KOPT-K1 (cell line): ENCODE measurements at regions not wholly inside any gene's neighbourhood (a gene's known extent, or its start where the extent isn't known, plus 50 kb on each side); places are given as distances from the start of the nearest gene placed in this dataset.

Experiments
- H3K27ac ChIP-seq: fragments of 200-600 bp; sonication (generic); 2 replicates; pipeline ENCODE4 v1.5.1; 2016; ENCODE audit warnings: antibody characterized with exemption, mild to moderate bottlenecking, low read depth, low read length; ENCODE audit not compliant: poor library complexity, severe bottlenecking
- H3K36me3 ChIP-seq: fragments of 200-600 bp; sonication (generic); 2 replicates; pipeline ENCODE4 v1.5.1; 2017; ENCODE audit warnings: antibody characterized with exemption, mild to moderate bottlenecking, low read length, moderate library complexity; ENCODE audit not compliant: insufficient read depth
- H3K9me3 ChIP-seq: fragments of 200-600 bp; sonication (generic); 2 replicates; pipeline ENCODE4 v1.5.1; 2017; ENCODE audit warnings: antibody characterized with exemption, low read length, mild to moderate bottlenecking; ENCODE audit not compliant: insufficient read depth, poor library complexity, severe bottlenecking

- Histone ChIP-seq H3K9me3 (no peaks in the 10 kb centered on the region), H3K27ac (no peak overlapping the region), H3K36me3 (no peaks in the 10 kb centered on the region)
These were observed 210.6 kb upstream of the SOX4 start for GRCh38 chr6:21382821-21383449.

GRCh38 chr6:21383450-21384085 lies 210.0 kb upstream of the SOX4 start:
- no peaks in the 10 kb centered on the region for H3K9me3 ChIP-seq
- no peaks in the 10 kb centered on the region for H3K36me3 ChIP-seq
- no peak overlapping the region for H3K27ac ChIP-seq

GRCh38 chr6:21384216-21384615 lies 209.3 kb upstream of the SOX4 start:
- Histone ChIP-seq H3K36me3 (no peaks in the 10 kb centered on the region), H3K27ac (no peak overlapping the region), H3K9me3 (no peaks in the 10 kb centered on the region)

GRCh38 chr6:21386744-21387143 lies 206.8 kb upstream of the SOX4 start:
- Histone ChIP-seq H3K36me3 (no peaks in the 10 kb centered on the region), H3K9me3 (no peaks in the 10 kb centered on the region), H3K27ac (no peak overlapping the region)

- Histone ChIP-seq H3K9me3 (no peaks in the 10 kb centered on the region), H3K36me3 (no peaks in the 10 kb centered on the region), H3K27ac (no peak overlapping the region)
These were observed 202.9 kb upstream of the SOX4 start for GRCh38 chr6:21390532-21391213.

- Histone ChIP-seq H3K9me3 (no peaks in the 10 kb centered on the region), H3K36me3 (no peaks in the 10 kb centered on the region), H3K27ac (no peak overlapping the region)
These were observed 201.4 kb upstream of the SOX4 start for GRCh38 chr6:21392177-21392576.

- no peak overlapping the region for H3K27ac ChIP-seq
- no peaks in the 10 kb centered on the region for H3K36me3 ChIP-seq
- no peaks in the 10 kb centered on the region for H3K9me3 ChIP-seq
These were observed 199.9 kb upstream of the SOX4 start for GRCh38 chr6:21393441-21394165.

- H3K27ac ChIP-seq: no peak overlapping the region
- H3K36me3 ChIP-seq: no peaks in the 10 kb centered on the region
- no peaks in the 10 kb centered on the region for H3K9me3 ChIP-seq
These were observed 198.4 kb upstream of the SOX4 start for GRCh38 chr6:21395121-21395520.

- no peaks in the 10 kb centered on the region for H3K36me3 ChIP-seq
- H3K9me3 ChIP-seq: no peaks in the 10 kb centered on the region
- no peak overlapping the region for H3K27ac ChIP-seq
These were observed 197.2 kb upstream of the SOX4 start for GRCh38 chr6:21396313-21396712.

- Histone ChIP-seq H3K9me3 (no peaks in the 10 kb centered on the region), H3K27ac (no peak overlapping the region)
These were observed 194.7 kb upstream of the SOX4 start for GRCh38 chr6:21398741-21399325.

GRCh38 chr6:21402368-21402767 lies 191.2 kb upstream of the SOX4 start:
- Histone ChIP-seq H3K36me3 (no peaks in the 10 kb centered on the region), H3K27ac (no peak overlapping the region), H3K9me3 (no peaks in the 10 kb centered on the region)

More at GRCh38 chr6:21398741-21399325, 194.7 kb upstream of the SOX4 start:
- H3K36me3 ChIP-seq: no peaks in the 10 kb centered on the region

- Histone ChIP-seq H3K36me3 (no peaks in the 10 kb centered on the region), H3K9me3 (no peaks in the 10 kb centered on the region), H3K27ac (no peak overlapping the region)
These were observed 189.0 kb upstream of the SOX4 start for GRCh38 chr6:21404577-21404976.

GRCh38 chr6:21406316-21406715 lies 187.2 kb upstream of the SOX4 start:
- H3K9me3 ChIP-seq: peaks cover 9% of the 10 kb centered on the region
- no peak overlapping the region for H3K27ac ChIP-seq
- H3K36me3 ChIP-seq: no peaks in the 10 kb centered on the region

GRCh38 chr6:21409231-21409630 lies 184.3 kb upstream of the SOX4 start:
- Histone ChIP-seq H3K36me3 (no peaks in the 10 kb centered on the region), H3K27ac (no peak overlapping the region), H3K9me3 (peaks cover 9% of the 10 kb centered on the region)

- no peak overlapping the region for H3K27ac ChIP-seq
- H3K9me3 ChIP-seq: peaks cover 9% of the 10 kb centered on the region
- H3K36me3 ChIP-seq: no peaks in the 10 kb centered on the region
These were observed 180.1 kb upstream of the SOX4 start for GRCh38 chr6:21413428-21413827.
